DND-41 (cell line): ENCODE measurements at regions not wholly inside any gene's neighbourhood (a gene's known extent, or its start where the extent isn't known, plus 50 kb on each side); places are given as distances from the start of the nearest gene placed in this dataset.

ENCODE experiments used
- ATAC-seq: fragments of 200-7000 bp; cut with Tn5 transposase; 3 replicates; pipeline ENCODE4 v1.9.1; 2021; ENCODE audit warnings: low read depth; ENCODE audit not compliant: insufficient read depth
- DNase-seq: peaks from one replicate; pipeline ENCODE4 v3.0.0-alpha.2; 2020
- H2AFZ ChIP-seq: 2 replicates; pipeline ENCODE4 v1.6.0; 2012; ENCODE audit warnings: low read depth, low read length
- H3K27ac ChIP-seq: 2 replicates; pipeline ENCODE4 v1.5.1; 2012; ENCODE audit warnings: low read length, inconsistent platforms
- H3K27me3 ChIP-seq: fragments of 200-600 bp; sonication (generic); 2 replicates; pipeline ENCODE4 v1.6.0; 2012; ENCODE audit warnings: low read length, mild to moderate bottlenecking, inconsistent platforms; ENCODE audit not compliant: insufficient read depth, poor library complexity
- H3K36me3 ChIP-seq: 2 replicates; pipeline ENCODE4 v1.5.1; 2012; ENCODE audit warnings: low read length, inconsistent platforms; ENCODE audit not compliant: insufficient read depth
- H3K4me1 ChIP-seq: 2 replicates; pipeline ENCODE4 v1.5.1; 2012; ENCODE audit warnings: mild to moderate bottlenecking, low read length; ENCODE audit not compliant: insufficient read depth
- H3K4me2 ChIP-seq: 2 replicates; pipeline ENCODE4 v1.6.0; 2012; ENCODE audit warnings: mild to moderate bottlenecking, moderate library complexity, low read length, inconsistent platforms; ENCODE audit not compliant: insufficient read depth
- H3K4me3 ChIP-seq, 2 experiments: fragments of 200-600 bp in 1 of 2; shearing (Covaris generic) in 1 of 2; 2 replicates each; pipeline ENCODE4 v1.5.1; 2012 to 2016; ENCODE audit warnings: inconsistent platforms in 2 of 2, low read length in 2 of 2, mild to moderate bottlenecking in 2 of 2, low read depth in 1 of 2, moderate library complexity in 1 of 2
- H3K79me2 ChIP-seq: 2 replicates; pipeline ENCODE4 v1.6.0; 2012; ENCODE audit warnings: low read length, inconsistent platforms; ENCODE audit not compliant: insufficient read depth
- H3K9ac ChIP-seq: 2 replicates; pipeline ENCODE4 v1.6.0; 2012; ENCODE audit warnings: low read depth, mild to moderate bottlenecking, inconsistent platforms, low read length, moderate library complexity
- H3K9me3 ChIP-seq: 2 replicates; pipeline ENCODE4 v1.5.1; 2012; ENCODE audit warnings: low read length, moderate library complexity, mild to moderate bottlenecking, inconsistent platforms; ENCODE audit not compliant: insufficient read depth, severe bottlenecking
- H4K20me1 ChIP-seq: 2 replicates; pipeline ENCODE4 v1.6.0; 2012; ENCODE audit warnings: low read length; ENCODE audit not compliant: insufficient read depth
- EZH2 ChIP-seq: IDR thresholded peaks from 3 replicates; pipeline ENCODE4 v1.6.1; 2012; ENCODE audit warnings: borderline replicate concordance, low read depth, mild to moderate bottlenecking, moderate library complexity, low read length, inconsistent platforms; ENCODE audit not compliant: severe bottlenecking
- TF ChIP-seq, protein P1 (sequence below): IDR thresholded peaks from 2 replicates; pipeline ENCODE4 v1.5.1; 2012; ENCODE audit warnings: borderline replicate concordance, low read length, moderate library complexity, mild to moderate bottlenecking; ENCODE audit not compliant: poor library complexity, severe bottlenecking; ENCODE audit errors: extremely low read depth

GRCh38 chr6:81682235-81682795, 70.2 kb downstream of the TENT5A start:
- no peak overlapping the region for H3K4me3 ChIP-seq
- H3K9me3 ChIP-seq, result no peaks in the 10 kb centered on the region
- TF ChIP-seq, protein P1, sequence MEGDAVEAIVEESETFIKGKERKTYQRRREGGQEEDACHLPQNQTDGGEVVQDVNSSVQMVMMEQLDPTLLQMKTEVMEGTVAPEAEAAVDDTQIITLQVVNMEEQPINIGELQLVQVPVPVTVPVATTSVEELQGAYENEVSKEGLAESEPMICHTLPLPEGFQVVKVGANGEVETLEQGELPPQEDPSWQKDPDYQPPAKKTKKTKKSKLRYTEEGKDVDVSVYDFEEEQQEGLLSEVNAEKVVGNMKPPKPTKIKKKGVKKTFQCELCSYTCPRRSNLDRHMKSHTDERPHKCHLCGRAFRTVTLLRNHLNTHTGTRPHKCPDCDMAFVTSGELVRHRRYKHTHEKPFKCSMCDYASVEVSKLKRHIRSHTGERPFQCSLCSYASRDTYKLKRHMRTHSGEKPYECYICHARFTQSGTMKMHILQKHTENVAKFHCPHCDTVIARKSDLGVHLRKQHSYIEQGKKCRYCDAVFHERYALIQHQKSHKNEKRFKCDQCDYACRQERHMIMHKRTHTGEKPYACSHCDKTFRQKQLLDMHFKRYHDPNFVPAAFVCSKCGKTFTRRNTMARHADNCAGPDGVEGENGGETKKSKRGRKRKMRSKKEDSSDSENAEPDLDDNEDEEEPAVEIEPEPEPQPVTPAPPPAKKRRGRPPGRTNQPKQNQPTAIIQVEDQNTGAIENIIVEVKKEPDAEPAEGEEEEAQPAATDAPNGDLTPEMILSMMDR, result no peak
- TF ChIP-seq EZH2, result no peak
- H3K4me2 ChIP-seq, result no peak overlapping the region
- no peak for ATAC-seq
- no peak overlapping the region for H3K27ac ChIP-seq
- H4K20me1 ChIP-seq, result no peaks in the 10 kb centered on the region
- DNase-seq, result no peak
- H3K4me1 ChIP-seq, result no peaks in the 10 kb centered on the region
- no peaks in the 10 kb centered on the region for H3K79me2 ChIP-seq
- no peak overlapping the region for H2AFZ ChIP-seq
- H3K36me3 ChIP-seq, result no peaks in the 10 kb centered on the region
- H3K9ac ChIP-seq, result no peak overlapping the region
- H3K27me3 ChIP-seq, result no peaks in the 10 kb centered on the region

DNA sequence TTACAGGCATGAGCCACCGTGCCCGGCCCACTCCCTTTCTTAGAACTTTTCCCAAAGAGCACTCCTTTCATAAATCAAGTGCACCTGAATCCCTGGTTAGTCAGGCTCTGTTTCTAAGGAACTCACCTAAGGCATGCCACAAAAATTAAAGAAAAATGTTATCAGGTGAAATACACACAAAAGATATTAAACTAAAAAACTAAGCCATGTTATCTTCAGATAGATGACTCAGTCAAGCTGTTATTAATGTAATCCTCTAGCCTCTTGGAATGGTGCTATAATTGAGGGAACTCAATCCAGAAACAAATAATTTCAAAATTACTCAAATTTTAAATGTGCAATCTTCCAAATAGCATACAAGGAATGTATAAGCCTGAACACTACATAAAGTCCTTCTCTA, 83.0 kb downstream of the TENT5A start:
- H3K27me3 ChIP-seq, result no peaks in the 10 kb centered on the region
- no peak overlapping the region for H3K27ac ChIP-seq
- no peaks in the 10 kb centered on the region for H3K9me3 ChIP-seq
- ATAC-seq (no peak), DNase-seq (no peak)
- no peak overlapping the region for H2AFZ ChIP-seq
- no peak overlapping the region for H3K4me2 ChIP-seq
- no peak overlapping the region for H3K9ac ChIP-seq
- no peaks in the 10 kb centered on the region for H3K79me2 ChIP-seq
- no peaks in the 10 kb centered on the region for H3K4me1 ChIP-seq
- no peak overlapping the region for H3K4me3 ChIP-seq
- no peak for TF ChIP-seq EZH2
- TF ChIP-seq, protein P1, result no peak
- no peaks in the 10 kb centered on the region for H4K20me1 ChIP-seq
- H3K36me3 ChIP-seq, result no peaks in the 10 kb centered on the region

GRCh38 chr6:81668615-81669047, 83.8 kb downstream of the TENT5A start:
- Histone ChIP-seq H2AFZ (no peak overlapping the region), H3K4me2 (no peak overlapping the region), H3K27me3 (no peaks in the 10 kb centered on the region), H3K4me3 (no peak overlapping the region), H3K9me3 (no peaks in the 10 kb centered on the region), H3K9ac (no peak overlapping the region), H3K4me1 (no peaks in the 10 kb centered on the region), H4K20me1 (no peaks in the 10 kb centered on the region), H3K36me3 (no peaks in the 10 kb centered on the region), H3K79me2 (no peaks in the 10 kb centered on the region), H3K27ac (no peak overlapping the region)
- DNase-seq, result no peak
- TF ChIP-seq, protein P1, result no peak
- TF ChIP-seq EZH2, result no peak
- ATAC-seq, result no peak
